ENCODE measurements at regions not wholly inside any gene's neighbourhood (a gene's known extent, or its start where the extent isn't known, plus 50 kb on each side); places are given as distances from the start of the nearest gene placed in this dataset.

- Histone ChIP-seq H3K27me3 (ENCODE audit: insufficient read depth, low read length) (no peaks in the 10 kb centered on the region), H2BK5ac (ENCODE audit: insufficient read length, low read length) (no peak overlapping the region), H3K56ac (ENCODE audit: insufficient read length, low read depth, low read length) (no peak overlapping the region), H2AK5ac (ENCODE audit: insufficient read length, low read length) (no peak overlapping the region), H4K8ac (replicated peaks; ENCODE audit: insufficient read length, low read depth, low read length) (no peak overlapping the region), H3T11ph (ENCODE audit: low read length) (no peak overlapping the region), H2BK20ac (ENCODE audit: low read depth, low read length, poor library complexity, severe bottlenecking) (no peak overlapping the region), H3K4me2 (ENCODE audit: insufficient read depth, insufficient read length, low read length) (no peak overlapping the region), H3K27ac (ENCODE audit: insufficient read length, low read depth, low read length) (no peak overlapping the region), H2BK15ac (ENCODE audit: low read depth, low read length) (no peak overlapping the region), H3K9ac (ENCODE audit: extremely low read depth, insufficient read length, low read length) (no peak overlapping the region), H3K18ac (ENCODE audit: insufficient read length, low read depth, low read length) (no peak overlapping the region), H3K4ac (ENCODE audit: low read depth, low read length) (no peak overlapping the region), H3K79me1 (ENCODE audit: insufficient read depth, low read depth, low read length, poor library complexity, severe bottlenecking) (no peaks in the 10 kb centered on the region), H4K91ac (ENCODE audit: insufficient read length, low read depth, low read length) (no peak overlapping the region), H4K20me1 (ENCODE audit: control insufficient read depth, insufficient read depth, insufficient read length) (no peaks in the 10 kb centered on the region), H3K23me2 (ENCODE audit: insufficient read length, low read depth, low read length, poor library complexity, severe bottlenecking) (no peaks in the 10 kb centered on the region), H2BK12ac (ENCODE audit: insufficient read length, low read depth, low read length) (no peak overlapping the region), H3K4me1 (ENCODE audit: insufficient read depth, low read length) (no peaks in the 10 kb centered on the region), H2BK120ac (ENCODE audit: low read depth, low read length, poor library complexity, severe bottlenecking) (no peak overlapping the region), H3K14ac (ENCODE audit: insufficient read depth, low read length) (no peak overlapping the region), H4K5ac (ENCODE audit: insufficient read length, low read depth, low read length) (no peak overlapping the region), H3K23ac (ENCODE audit: insufficient read length, low read depth, low read length) (no peak overlapping the region), H2AFZ (ENCODE audit: low read length) (no peak overlapping the region), H3K79me2 (ENCODE audit: insufficient read depth, low read length) (no peaks in the 10 kb centered on the region), H3K9me3 (ENCODE audit: control insufficient read depth, low read depth, low read length) (no peaks in the 10 kb centered on the region)
- no peak for DNase-seq
- TF ChIP-seq CTCF (conservative IDR thresholded peaks at IDR 0.05), result no peak
- WGBS (ENCODE audit: extremely low coverage, insufficient read length, low lambda C conversion rate), result no CpG with 5 or more reads among the region's 3 CpGs
- no peak overlapping the region for H3K4me3 Mint-ChIP-seq
- no peak overlapping the region; a peak in 1 of 7 replicates for H3K27ac Mint-ChIP-seq
- H3K36me3 Mint-ChIP-seq (ENCODE audit: insufficient read depth in 1 of 3, low read depth in 3 of 3), result no peaks in the 10 kb centered on the region
- H3K4me1 Mint-ChIP-seq, result no peaks in the 10 kb centered on the region; a peak in 1 of 4 replicates
- H3K27me3 Mint-ChIP-seq (ENCODE audit: low read depth), result no peaks in the 10 kb centered on the region
- no peaks in the 10 kb centered on the region for H3K9me3 Mint-ChIP-seq
Observed at GRCh38 chr18:28771849-28772248, 594.9 kb upstream of the CDH2 start.
